Adrenal gland (tissue), 5 donors: ENCODE measurements at regions not wholly inside any gene's neighbourhood (a gene's known extent, or its start where the extent isn't known, plus 50 kb on each side); places are given as distances from the start of the nearest gene placed in this dataset.

Experiments
- POLR2A ChIP-seq, 2 donors: fragments of 450-650 bp; IDR thresholded peaks; one replicate each; pipeline ENCODE4 v1.6.1; 2017; ENCODE audit warnings: antibody characterized with exemption in 2 of 2, mild to moderate bottlenecking in 2 of 2, moderate library complexity in 1 of 2
- TF ChIP-seq, protein P1 (sequence below), 6 experiments: fragments of 450-650 bp in 4 of 6; fragments of 200-600 bp in 2 of 6; sonication (generic) in 1 of 6; IDR thresholded peaks; 1 replicate in 5 of 6; 2 replicates in 1 of 6; pipeline versions ENCODE4 v1.5.1 to v1.8.0; 2016 to 2021; ENCODE audit warnings: antibody characterized with exemption in 6 of 6, mild to moderate bottlenecking in 2 of 6, moderate library complexity in 1 of 6
- donor health status: DM: no; HTN: no; CAD: no.

GRCh38 chr21:22076471-22076870 is 1078.3 kb downstream of the NCAM2 start:
- TF ChIP-seq POLR2A (IDR thresholded peaks at IDR 0.05): no peak
- TF ChIP-seq, protein P1, sequence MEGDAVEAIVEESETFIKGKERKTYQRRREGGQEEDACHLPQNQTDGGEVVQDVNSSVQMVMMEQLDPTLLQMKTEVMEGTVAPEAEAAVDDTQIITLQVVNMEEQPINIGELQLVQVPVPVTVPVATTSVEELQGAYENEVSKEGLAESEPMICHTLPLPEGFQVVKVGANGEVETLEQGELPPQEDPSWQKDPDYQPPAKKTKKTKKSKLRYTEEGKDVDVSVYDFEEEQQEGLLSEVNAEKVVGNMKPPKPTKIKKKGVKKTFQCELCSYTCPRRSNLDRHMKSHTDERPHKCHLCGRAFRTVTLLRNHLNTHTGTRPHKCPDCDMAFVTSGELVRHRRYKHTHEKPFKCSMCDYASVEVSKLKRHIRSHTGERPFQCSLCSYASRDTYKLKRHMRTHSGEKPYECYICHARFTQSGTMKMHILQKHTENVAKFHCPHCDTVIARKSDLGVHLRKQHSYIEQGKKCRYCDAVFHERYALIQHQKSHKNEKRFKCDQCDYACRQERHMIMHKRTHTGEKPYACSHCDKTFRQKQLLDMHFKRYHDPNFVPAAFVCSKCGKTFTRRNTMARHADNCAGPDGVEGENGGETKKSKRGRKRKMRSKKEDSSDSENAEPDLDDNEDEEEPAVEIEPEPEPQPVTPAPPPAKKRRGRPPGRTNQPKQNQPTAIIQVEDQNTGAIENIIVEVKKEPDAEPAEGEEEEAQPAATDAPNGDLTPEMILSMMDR (IDR thresholded peaks at IDR 0.05): no peak
